D721Med (cell line): ENCODE measurements at regions not wholly inside any gene's neighbourhood (a gene's known extent, or its start where the extent isn't known, plus 50 kb on each side); places are given as distances from the start of the nearest gene placed in this dataset.

Experiments
- DNase-seq: peaks from one replicate; pipeline ENCODE4 v3.0.0; 2011; ENCODE audit warnings: low spot score; ENCODE audit not compliant: insufficient read length
- FAIRE-seq: peaks from 2 replicates; lab custom pipeline; 2011; peaks lifted over from hg19 to GRCh38; lab: Jason Lieb, UNC
- CTCF ChIP-seq: IDR thresholded peaks from 2 replicates; pipeline ENCODE4 v1.5.1; 2012; ENCODE audit warnings: mild to moderate bottlenecking, control low read depth; ENCODE audit not compliant: insufficient read depth; ENCODE audit errors: missing control alignments

GRCh38 chr9:7341571-7341970 is 458.0 kb downstream of the DMAC1 start:
- no peak for TF ChIP-seq CTCF
- DNase-seq = no peak
- FAIRE-seq = no peak

GRCh38 chr9:7340451-7340850 is 459.1 kb downstream of the DMAC1 start:
- TF ChIP-seq CTCF = no peak
- no peak for FAIRE-seq
- no peak for DNase-seq

GRCh38 chr9:7338586-7339281 is 460.8 kb downstream of the DMAC1 start:
- no peak for TF ChIP-seq CTCF
- FAIRE-seq = no peak
- DNase-seq = no peak

GRCh38 chr9:7336356-7337065 is 463.1 kb downstream of the DMAC1 start:
- DNase-seq = no peak
- FAIRE-seq = no peak
- no peak for TF ChIP-seq CTCF

GRCh38 chr9:7333719-7334118 is 465.9 kb downstream of the DMAC1 start:
- FAIRE-seq = no peak
- DNase-seq = no peak
- TF ChIP-seq CTCF = no peak

GRCh38 chr9:7332780-7333179 is 466.8 kb downstream of the DMAC1 start:
- no peak for TF ChIP-seq CTCF
- no peak for FAIRE-seq
- DNase-seq = no peak

- DNase-seq = no peak
- FAIRE-seq = no peak
- no peak for TF ChIP-seq CTCF
Observed at GRCh38 chr9:7328453-7328852, 471.1 kb downstream of the DMAC1 start.
